Left ventricle myocardium inferior (tissue), 1 donor: ENCODE measurements at regions not wholly inside any gene's neighbourhood (a gene's known extent, or its start where the extent isn't known, plus 50 kb on each side); places are given as distances from the start of the nearest gene placed in this dataset.

Experiments used
- DNase-seq: peaks from one replicate; pipeline ENCODE4 v3.0.0-alpha.2; 2020
- H3K27ac ChIP-seq: fragments of 200-600 bp; replicated peaks from 2 replicates; pipeline ENCODE4 v1.8.0; 2021
- H3K27me3 ChIP-seq: fragments of 200-600 bp; 2 replicates; pipeline ENCODE4 v1.8.0; 2021; ENCODE audit warnings: low read depth
- H3K36me3 ChIP-seq: fragments of 200-600 bp; 2 replicates; pipeline ENCODE4 v1.8.0; 2021
- H3K4me1 ChIP-seq: fragments of 200-600 bp; 2 replicates; pipeline ENCODE4 v1.8.0; 2021
- H3K4me3 ChIP-seq: fragments of 200-600 bp; 2 replicates; pipeline ENCODE4 v1.8.0; 2021; ENCODE audit warnings: mild to moderate bottlenecking, moderate library complexity
- H3K9me3 ChIP-seq: fragments of 200-600 bp; replicated peaks from 2 replicates; pipeline ENCODE4 v1.8.0; 2021
- CTCF ChIP-seq: fragments of 200-600 bp; IDR thresholded peaks from 2 replicates; pipeline ENCODE4 v1.8.0; 2021; ENCODE audit warnings: antibody characterized with exemption, mild to moderate bottlenecking, borderline replicate concordance
- intact Hi-C: fragments of 100-400 bp; cut with micrococcal nuclease; formaldehyde crosslinking; loops from one replicate; pipeline ENCODE4 v1.11.0; 2022
- donor health status: DM: no; HTN: yes; CAD: no; lungs with severe emphysema.

- TF ChIP-seq CTCF: no peak
- H3K27ac ChIP-seq: no peak overlapping the region
- no peak for DNase-seq
- no peaks in the 10 kb centered on the region for H3K27me3 ChIP-seq
- no peaks in the 10 kb centered on the region for H3K9me3 ChIP-seq
- no peaks in the 10 kb centered on the region for H3K4me1 ChIP-seq
- no peak overlapping the region for H3K4me3 ChIP-seq
- H3K36me3 ChIP-seq: no peaks in the 10 kb centered on the region
- intact Hi-C loops: no loop called here
These were observed 248.9 kb downstream of the TPBG start for GRCh38 chr6:82612475-82613039.

- no peak for DNase-seq
- Histone ChIP-seq H3K9me3 (no peaks in the 10 kb centered on the region), H3K4me3 (no peak overlapping the region), H3K27ac (no peak overlapping the region), H3K4me1 (no peaks in the 10 kb centered on the region), H3K36me3 (no peaks in the 10 kb centered on the region), H3K27me3 (no peaks in the 10 kb centered on the region)
- intact Hi-C loops: no loop called here
- TF ChIP-seq CTCF: no peak
These were observed 250.9 kb downstream of the TPBG start for GRCh38 chr6:82614518-82614917.

GRCh38 chr6:82616386-82617028 lies 252.9 kb downstream of the TPBG start:
- H3K9me3 ChIP-seq: no peaks in the 10 kb centered on the region
- no peaks in the 10 kb centered on the region for H3K36me3 ChIP-seq
- no peak overlapping the region for H3K4me3 ChIP-seq
- intact Hi-C loops: no loop called here
- no peaks in the 10 kb centered on the region for H3K4me1 ChIP-seq
- H3K27ac ChIP-seq: no peak overlapping the region
- TF ChIP-seq CTCF: no peak
- no peaks in the 10 kb centered on the region for H3K27me3 ChIP-seq
- no peak for DNase-seq

- Histone ChIP-seq H3K27me3 (no peaks in the 10 kb centered on the region), H3K9me3 (peaks cover 6% of the 10 kb centered on the region), H3K36me3 (no peaks in the 10 kb centered on the region), H3K4me1 (no peaks in the 10 kb centered on the region), H3K4me3 (no peak overlapping the region), H3K27ac (no peak overlapping the region)
- no peak for TF ChIP-seq CTCF
- DNase-seq: no peak
- intact Hi-C loops: no loop called here
These were observed 254.0 kb downstream of the TPBG start for GRCh38 chr6:82617648-82618047.

- intact Hi-C loops: no loop called here
- H3K9me3 ChIP-seq: peaks cover 9% of the 10 kb centered on the region
- no peaks in the 10 kb centered on the region for H3K27me3 ChIP-seq
- TF ChIP-seq CTCF: no peak
- H3K36me3 ChIP-seq: no peaks in the 10 kb centered on the region
- H3K4me3 ChIP-seq: no peak overlapping the region
- no peaks in the 10 kb centered on the region for H3K4me1 ChIP-seq
- no peak for DNase-seq
- H3K27ac ChIP-seq: no peak overlapping the region
These were observed 256.0 kb downstream of the TPBG start for GRCh38 chr6:82619573-82619972.
